Sigmoid colon (tissue), 4 donors: ENCODE measurements at regions not wholly inside any gene's neighbourhood (a gene's known extent, or its start where the extent isn't known, plus 50 kb on each side); places are given as distances from the start of the nearest gene placed in this dataset.
"Not testable (repeated sequence)": the region's sequence is repeated elsewhere in the genome, so short reads cannot be mapped to it uniquely, and the experiment has no call there.

Experiments
- CTCF ChIP-seq, 4 experiments: fragments of 450-650 bp in 3 of 4; fragments of 200-600 bp in 1 of 4; IDR thresholded peaks; one replicate each; pipeline ENCODE4 v1.5.1; 2016 to 2019; ENCODE audit warnings: antibody characterized with exemption in 4 of 4, mild to moderate bottlenecking in 3 of 4, moderate library complexity in 2 of 4
- EP300 ChIP-seq, 4 donors: sonication (generic); formaldehyde crosslinking; IDR thresholded peaks; one replicate each; pipeline ENCODE4 v1.6.1; 2017; ENCODE audit warnings: antibody characterized with exemption in 4 of 4
- POLR2A ChIP-seq, 2 donors: fragments of 450-650 bp; IDR thresholded peaks; one replicate each; pipeline ENCODE4 v1.6.1; 2016; ENCODE audit warnings: antibody characterized with exemption in 2 of 2, mild to moderate bottlenecking in 2 of 2, moderate library complexity in 2 of 2
- POLR2AphosphoS5 ChIP-seq, 4 donors: sonication (generic); formaldehyde crosslinking; IDR thresholded peaks; one replicate each; pipeline ENCODE4 v1.6.1; 2017; ENCODE audit warnings: antibody characterized with exemption in 4 of 4

DNA sequence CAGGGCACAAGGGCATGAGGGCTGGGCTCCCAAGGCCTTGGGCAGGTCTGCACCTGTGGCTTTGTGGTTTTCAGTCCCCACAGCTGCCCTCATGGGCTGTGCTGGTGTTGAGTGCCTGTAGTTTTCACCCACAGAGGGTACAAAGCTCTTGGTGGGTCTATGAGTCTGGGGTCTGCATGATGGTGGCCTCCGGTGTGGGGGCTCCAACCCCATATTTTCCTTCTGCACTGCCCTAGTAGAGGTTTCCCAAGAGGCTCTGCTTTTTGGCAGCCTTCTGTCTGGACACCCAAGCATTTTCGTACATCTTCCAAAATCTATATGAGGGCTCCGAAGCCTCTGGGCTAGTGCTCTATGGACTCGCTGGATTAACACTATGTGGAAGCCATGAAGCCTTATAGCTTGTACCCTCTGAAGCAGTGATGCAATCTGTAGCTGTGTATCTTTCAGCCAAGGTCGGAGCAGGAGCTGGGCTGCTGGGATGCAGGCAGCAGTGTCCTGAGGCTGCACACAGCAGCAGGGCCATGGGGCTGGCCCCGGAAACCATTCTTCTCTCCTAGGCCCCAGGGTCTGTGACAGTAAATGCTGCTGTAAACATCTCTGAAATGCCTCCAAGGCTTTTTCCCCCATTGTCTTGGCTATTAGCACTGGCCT is 240.3 kb downstream of the CWH43 start:
- TF ChIP-seq CTCF, EP300, POLR2AphosphoS5, POLR2A (IDR thresholded peaks at IDR 0.05): not testable (repeated sequence)
